ENCODE measurements at regions not wholly inside any gene's neighbourhood (a gene's known extent, or its start where the extent isn't known, plus 50 kb on each side); places are given as distances from the start of the nearest gene placed in this dataset.
"Not testable (repeated sequence)": the region's sequence is repeated elsewhere in the genome, so short reads cannot be mapped to it uniquely, and the experiment has no call there.

GRCh38 chr1:181260994-181261393 lies 172.5 kb downstream of the IER5 start:
- DNase-seq: no peak

DNA sequence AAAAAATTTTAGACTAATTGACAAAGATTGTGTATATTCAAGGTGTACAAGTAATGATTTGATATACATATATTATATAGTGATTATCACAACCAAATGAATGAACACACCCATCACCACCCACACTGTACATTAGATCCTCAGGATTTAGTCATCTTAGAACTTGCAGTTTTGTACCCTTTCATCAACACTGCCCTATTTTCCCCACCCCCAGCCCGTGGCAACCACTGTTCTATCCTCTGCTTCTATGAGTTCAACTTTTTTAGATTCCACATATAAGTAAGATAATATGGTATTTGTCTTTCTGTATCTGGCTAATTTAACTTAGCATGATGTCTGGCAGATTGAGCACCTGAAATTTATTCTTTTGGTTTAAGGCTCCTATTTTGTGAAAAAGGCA lies 173.6 kb downstream of the IER5 start:
- no peak for DNase-seq

- DNase-seq: no peak
These were observed 174.9 kb downstream of the IER5 start for GRCh38 chr1:181263444-181263843.

- DNase-seq: no peak
These were observed 176.3 kb downstream of the IER5 start for GRCh38 chr1:181264821-181265220.

GRCh38 chr1:181284978-181285377 lies 196.5 kb downstream of the IER5 start:
- DNase-seq: no peak

- DNase-seq: no peak
These were observed 188.1 kb upstream of the CACNA1E start for GRCh38 chr1:181295217-181295616.

DNA sequence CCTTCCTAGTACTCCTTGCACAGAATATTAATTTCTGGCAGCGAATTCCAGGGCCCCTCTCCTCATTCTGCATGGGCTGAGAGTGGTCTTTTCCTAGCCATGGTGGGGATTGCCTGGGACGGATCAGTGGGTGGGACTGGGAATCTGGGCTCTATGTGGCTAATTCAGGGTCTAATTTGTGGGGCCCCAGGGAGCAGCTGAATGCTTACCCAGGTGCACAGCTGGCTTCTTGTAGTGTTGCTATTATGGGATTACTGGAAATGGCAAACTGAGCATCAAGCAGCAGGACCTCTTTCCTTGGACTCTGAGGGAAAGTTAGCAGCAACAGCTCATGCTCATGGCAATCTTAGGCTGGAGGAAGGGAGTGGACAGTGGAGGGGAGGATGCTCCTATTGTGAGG lies 187.1 kb upstream of the CACNA1E start:
- no peak for DNase-seq

DNA sequence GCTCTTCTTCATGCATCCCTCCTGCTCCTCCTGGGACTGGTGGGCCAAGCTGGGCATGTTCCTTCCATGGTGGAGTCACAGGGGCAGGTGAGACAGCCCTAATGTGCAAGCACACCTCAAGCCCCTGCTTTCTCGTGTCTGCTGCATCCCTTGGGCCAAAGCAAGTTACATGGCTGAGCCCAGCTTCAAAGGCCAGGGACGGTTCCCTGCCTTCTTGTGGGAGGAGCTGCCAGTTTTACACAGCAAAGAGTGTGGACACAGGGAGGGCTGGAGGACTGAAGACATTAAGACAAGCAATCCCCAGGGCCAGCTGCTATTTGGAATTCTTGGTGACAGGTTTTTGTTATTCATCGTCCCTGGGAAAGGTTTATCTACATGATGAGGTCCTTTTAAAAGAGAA lies 175.2 kb upstream of the CACNA1E start:
- no peak for DNase-seq

DNA sequence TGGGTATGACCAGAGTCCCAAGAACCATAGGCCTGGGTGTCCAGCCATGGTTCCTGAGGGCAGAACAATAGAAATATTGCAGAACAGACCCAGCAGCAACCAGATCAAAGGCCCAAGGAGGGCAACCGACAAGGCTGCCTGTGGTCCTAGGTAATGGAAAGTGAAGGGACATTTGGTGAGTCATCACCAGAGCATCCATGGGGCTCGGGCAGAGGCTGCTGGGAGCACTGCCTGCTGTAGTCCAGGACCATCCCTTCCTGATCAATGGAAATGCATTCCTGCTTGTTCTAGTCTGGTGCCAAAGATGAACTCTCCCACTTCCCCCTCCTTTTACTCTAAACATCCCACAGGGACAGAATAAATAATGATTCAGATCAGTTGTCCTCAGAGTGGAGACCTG lies 172.8 kb upstream of the CACNA1E start:
- no peak for DNase-seq

GRCh38 chr1:181312946-181313345 lies 170.4 kb upstream of the CACNA1E start:
- no peak for DNase-seq

GRCh38 chr1:181313466-181313865 lies 169.9 kb upstream of the CACNA1E start:
- no peak for DNase-seq

- no peak for DNase-seq
These were observed 169.3 kb upstream of the CACNA1E start for GRCh38 chr1:181314010-181314409.

- no peak for DNase-seq
These were observed 168.4 kb upstream of the CACNA1E start for GRCh38 chr1:181314959-181315358.

DNA sequence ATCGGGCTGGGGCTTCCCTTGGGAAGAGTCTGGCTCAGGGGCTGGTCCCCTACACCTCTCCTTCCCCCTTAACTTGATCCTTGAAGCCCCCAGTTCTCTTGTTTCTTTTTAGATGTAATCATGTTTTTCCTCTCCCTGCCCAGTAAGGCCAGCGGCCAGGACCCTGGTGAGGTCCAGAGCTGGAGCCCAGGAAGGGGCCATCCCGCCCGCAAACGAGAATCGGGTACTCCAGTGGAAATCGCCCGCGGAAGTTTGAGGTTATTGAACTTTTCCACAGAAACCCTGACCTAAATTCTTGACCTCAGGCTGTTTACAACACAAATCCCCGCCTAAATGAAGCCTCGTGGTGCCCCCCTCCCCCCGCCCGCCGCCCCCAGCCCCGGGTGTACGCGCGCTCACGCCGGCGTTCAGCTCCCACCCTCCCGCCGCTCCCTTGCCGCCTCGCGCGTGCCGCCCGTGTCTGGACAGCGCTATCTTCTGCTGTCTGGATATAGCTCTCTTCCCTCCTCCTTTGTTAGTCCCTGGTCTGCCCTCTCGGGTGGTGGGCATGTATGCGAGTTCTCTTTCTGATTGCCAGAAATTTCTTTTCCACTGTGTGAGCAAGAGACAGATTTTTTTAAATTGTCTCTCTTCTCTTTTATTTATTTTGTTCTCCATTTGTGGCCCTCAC lies 165.9 kb upstream of the CACNA1E start:
- peak; percentile 10 for DNase-seq

DNA sequence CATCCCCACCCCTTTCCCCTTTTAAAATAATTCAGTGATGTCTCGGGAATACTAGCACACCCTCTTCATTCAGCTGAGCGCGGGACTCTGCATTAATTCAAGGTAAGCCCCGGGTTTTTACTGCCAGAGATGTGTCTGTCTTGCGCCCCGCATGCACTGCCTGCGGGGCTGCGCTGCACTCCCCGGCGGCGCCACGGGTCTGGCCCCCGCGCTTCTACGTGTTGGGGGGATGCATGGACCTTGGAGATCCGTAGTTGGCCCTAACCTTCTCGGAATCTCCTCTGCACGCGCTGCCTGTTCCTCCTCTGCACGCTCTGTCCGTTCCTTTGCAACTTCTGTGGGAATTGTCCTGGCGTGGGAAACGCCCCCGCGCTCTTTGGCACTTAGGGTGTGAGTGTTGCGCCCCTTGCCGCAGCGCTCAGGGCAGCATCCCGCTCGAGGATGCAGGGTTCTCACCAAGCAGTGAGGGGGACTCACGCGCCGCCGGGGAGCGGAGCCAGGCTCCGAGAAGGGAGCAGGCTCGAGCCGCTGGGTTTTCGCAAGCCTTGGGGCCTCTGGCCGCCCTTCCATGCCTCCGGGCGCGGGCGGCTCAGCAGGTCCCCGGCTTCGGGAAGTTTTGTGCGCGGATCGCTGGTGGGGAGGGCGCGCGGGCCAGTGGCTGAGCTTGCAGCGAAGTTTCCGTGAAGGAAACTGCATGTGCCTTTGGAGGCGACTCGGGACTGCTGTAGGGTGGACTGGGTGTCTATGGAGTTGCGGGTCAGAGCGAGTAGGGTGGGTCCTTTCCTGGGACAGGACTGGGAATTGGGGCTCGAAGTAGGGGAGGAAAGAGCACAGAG lies 165.1 kb upstream of the CACNA1E start:
- DNase-seq: no peak

GRCh38 chr1:181318858-181319235 lies 164.5 kb upstream of the CACNA1E start:
- DNase-seq: no peak

DNA sequence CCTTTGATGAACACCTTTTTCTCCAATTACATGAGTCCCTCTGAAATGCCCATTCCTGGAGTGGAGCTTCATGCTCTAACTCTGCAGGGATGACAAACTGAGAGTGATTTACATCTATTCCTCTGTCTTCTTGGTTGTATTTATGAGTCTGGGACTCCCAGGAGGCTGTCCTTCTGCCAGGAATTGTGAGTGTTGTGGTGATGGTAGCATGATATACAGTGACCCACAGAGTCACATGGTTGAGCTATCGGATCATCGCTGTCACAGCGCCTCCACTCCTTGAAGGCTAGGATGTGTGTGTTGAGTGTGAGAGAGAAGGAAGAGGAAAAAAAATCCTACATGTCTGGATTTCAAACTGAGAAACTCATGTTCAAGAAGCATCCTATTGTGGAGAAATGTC lies 163.4 kb upstream of the CACNA1E start:
- DNase-seq: no peak

DNA sequence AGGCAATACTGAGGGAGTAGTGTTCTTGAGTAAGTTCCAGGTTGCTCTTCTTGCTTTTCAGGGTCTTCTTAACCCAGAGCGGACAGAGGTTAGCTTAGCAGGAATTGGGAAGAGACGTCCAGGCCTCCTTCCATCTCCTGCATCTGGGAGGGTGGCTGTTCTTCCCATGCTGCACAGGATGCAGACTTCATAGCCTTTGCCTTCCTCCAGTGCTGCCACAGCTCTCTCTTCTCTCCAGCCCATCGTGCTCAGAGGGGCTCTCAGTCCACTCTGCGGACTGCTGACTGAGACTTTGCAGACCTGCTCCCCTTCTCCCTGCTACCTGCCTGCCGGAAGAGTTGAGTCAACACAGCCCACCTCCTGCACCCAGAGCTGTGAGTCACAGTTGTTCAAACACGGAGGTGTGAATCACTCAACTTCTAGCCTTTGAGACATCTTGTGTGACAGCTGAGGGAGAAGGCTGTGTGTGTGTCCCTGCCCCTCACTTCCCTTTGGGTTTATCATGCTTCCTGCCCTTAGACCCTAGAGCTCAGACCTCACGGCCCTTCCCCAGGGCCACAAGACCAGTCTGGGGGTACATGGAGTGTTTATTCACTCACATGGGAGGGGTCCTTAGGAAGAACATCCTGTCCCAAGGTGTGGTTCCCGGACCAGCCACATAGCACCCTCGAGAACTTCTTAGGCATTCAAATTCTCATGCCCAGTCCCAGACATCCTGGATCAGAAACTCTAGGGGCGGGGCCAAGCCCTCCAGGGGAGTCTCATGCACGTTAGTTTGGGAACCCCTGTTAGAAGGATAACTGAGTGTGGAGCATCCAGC lies 158.3 kb upstream of the CACNA1E start:
- no peak for DNase-seq

- DNase-seq: not testable (repeated sequence)
These were observed 157.6 kb upstream of the CACNA1E start for GRCh38 chr1:181325765-181326164.

DNA sequence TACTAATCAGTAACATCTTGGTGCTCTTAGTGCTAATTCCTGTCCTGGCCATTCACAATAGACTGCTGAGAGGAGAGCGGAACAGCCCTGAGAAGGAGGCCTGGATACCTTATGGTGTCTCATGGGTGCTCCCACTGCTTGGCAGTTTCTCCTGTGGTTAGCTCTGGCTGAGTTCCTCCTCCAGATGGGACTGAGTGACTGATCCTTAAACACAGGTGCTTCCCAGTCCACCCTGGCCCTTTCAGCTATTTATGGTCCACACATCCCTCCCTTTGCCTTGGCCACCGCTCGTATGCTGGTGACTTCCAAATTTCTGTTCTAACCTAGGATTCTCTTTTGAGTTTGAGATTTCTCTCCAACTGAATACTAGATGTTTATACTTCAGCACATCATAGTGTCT lies 157.0 kb upstream of the CACNA1E start:
- no peak for DNase-seq

DNA sequence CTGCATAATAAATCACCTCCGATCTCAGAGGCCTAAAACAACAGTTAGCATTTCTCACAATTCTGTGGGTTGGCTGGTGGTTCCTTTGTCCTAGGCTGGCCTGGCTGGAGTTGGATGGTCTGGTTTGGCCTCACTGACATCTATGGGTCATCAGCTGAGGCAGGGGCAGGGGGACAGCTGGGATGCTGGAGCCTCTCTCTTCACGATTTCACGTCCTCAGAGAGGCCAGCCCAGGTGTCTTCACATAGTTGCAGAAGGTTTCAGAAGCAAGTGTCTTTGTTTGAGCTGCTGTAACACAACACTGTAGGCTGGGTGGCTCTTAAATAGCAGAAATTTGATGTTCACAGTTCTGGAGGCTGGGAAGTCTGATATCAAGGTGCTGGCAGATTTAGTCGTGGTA lies 155.5 kb upstream of the CACNA1E start:
- no peak for DNase-seq

GRCh38 chr1:181334724-181335123 lies 148.6 kb upstream of the CACNA1E start:
- no peak for DNase-seq

GRCh38 chr1:181335631-181336030 lies 147.7 kb upstream of the CACNA1E start:
- DNase-seq: no peak

Data from DMS79 treated with DMSO at 0.1 percent for 48 hours (cell line).